ENCODE measurements at regions not wholly inside any gene's neighbourhood (a gene's known extent, or its start where the extent isn't known, plus 50 kb on each side); places are given as distances from the start of the nearest gene placed in this dataset.
"Not testable (repeated sequence)": the region's sequence is repeated elsewhere in the genome, so short reads cannot be mapped to it uniquely, and the experiment has no call there.

DNA sequence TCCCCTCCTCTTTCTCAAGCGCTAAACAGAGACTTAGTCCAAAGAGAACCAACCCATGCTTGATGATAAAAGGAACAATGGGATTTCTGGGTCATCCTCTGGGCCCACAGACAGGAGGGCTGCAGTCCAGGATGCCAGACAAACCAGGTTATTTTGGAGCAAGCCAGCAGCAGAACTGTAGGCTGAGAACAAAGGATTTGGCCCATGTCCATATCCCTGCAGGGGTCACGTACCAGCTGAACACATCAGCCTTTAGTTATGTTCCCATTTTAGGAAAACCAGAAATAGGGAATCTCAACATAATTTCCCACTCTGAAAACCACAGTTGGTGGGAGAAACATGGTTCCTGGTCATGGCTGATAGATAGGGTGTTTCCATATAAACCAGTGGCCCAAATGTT is 533.6 kb upstream of the CADM1 start:
- DNase-seq (ENCODE audit: extremely low read depth in 1 of 2, low read depth in 1 of 2): no peak

DNA sequence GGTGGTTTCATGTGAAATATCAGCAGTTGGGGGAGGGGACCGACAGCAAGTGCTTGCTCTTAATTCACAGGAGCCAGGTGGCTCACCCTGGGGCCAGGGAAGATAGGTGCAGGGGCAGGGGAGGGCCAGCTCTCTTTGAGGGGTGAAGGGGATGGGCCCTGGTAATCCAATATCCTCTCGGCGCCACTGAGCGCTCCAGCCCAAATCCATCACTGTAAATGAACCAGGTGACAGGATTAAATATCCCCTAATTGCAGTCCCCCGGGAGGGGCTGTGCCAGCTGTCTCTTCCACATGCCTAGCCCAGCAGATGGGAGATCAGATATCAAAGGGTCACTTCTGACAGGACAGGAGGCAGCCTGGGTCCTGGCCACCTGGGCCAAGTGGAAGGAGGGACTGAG is 531.8 kb upstream of the CADM1 start:
- DNase-seq (ENCODE audit: extremely low read depth in 1 of 2, low read depth in 1 of 2): no peak

DNA sequence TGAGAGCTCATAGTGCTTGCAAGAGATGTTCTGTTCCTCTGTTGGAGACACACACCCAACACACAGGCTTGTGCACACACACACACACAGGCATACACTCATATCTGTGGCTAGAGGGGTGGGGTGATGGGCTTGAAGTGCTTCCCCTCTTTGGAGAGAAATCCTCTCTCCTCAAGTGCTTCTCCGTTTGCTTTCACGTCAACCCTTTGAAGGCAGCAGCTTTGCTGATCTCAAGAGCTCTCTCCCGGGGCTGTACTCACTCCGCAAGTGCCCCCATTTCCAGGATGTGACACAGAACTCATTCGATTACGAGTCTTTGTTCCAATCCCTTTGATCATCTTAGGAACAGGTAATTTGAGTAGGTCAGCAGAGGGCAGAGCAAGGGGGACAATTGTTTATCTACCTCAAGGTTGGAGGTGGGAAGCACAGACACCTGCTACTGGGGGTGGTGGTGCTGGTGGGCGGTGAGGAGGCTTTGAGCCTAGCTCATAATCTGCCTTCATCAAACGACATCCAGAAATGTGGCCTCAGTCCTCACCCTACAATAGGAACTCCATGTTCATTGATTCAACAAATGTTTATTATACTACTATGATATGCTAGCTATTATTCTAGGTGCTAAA is 529.8 kb upstream of the CADM1 start:
- DNase-seq (ENCODE audit: extremely low read depth in 1 of 2, low read depth in 1 of 2): no peak

DNA sequence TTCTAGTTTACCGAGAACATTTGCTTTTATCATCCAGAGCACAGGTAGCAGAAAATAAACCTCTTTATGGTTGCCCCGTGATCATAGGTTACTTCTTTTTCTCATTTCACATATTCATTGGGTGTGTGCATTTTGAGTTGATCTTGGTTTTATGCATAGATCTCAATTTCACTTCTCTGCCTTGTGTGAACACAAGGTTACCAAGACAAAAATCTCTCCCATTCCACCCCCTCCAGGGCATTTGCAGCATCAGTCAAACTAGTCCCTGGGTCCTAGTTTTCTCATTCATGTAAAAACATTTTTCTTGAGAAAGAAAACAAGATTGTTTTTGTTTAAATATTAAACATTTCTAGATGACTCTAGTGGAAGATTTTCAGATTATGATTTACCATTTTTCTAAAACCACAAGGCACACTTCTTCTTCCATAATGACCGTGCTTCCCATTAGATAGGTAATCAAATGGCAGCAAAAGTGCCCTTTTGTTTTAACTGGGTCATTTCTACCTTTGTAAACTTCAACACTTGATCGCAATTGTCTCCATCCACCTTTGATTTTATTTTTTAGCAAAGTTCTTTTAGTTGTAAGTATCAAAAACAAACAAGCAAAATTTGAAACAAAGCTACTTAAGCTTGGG is 526.6 kb upstream of the CADM1 start:
- DNase-seq (ENCODE audit: extremely low read depth in 1 of 2, low read depth in 1 of 2): no peak

DNA sequence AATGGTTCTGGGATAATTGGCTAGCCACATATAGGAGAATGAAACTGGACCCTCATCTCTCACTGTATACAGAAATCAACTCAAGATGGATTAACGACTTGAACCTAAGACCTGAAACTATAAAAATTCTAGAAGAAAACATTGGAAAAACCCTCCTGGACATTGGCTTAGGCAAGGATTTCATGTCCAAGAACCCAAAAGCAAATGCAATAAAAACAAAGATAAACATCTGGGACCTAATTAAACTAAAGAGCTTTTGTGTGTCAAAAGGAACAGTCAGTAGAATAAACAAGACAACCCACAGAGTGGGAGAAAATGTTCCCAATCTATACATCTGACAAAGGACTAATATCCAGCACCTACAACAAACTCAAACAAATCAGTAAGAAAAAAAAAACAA is 524.3 kb upstream of the CADM1 start:
- DNase-seq (ENCODE audit: extremely low read depth in 1 of 2, low read depth in 1 of 2): not testable (repeated sequence)

DNA sequence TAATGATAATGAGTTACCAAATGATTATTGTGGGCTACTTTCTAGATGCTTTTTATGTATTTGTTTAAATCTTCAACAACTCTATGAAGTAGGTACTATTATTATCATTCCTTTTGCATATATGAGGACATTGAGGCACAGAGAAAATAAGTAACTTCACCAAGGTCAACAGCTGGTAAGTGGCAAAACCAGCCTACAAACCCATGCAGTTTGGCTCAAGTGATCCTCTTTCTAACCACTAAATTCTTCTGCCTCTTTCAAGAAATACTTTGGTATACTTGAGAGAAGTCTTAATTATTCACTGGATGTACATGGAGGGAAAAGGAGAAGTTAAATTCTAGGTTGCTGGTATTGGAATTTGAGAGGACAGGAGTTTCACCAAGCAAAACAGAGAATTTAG is 495.2 kb upstream of the CADM1 start:
- no peak for DNase-seq (ENCODE audit: extremely low read depth in 1 of 2, low read depth in 1 of 2)

DNA sequence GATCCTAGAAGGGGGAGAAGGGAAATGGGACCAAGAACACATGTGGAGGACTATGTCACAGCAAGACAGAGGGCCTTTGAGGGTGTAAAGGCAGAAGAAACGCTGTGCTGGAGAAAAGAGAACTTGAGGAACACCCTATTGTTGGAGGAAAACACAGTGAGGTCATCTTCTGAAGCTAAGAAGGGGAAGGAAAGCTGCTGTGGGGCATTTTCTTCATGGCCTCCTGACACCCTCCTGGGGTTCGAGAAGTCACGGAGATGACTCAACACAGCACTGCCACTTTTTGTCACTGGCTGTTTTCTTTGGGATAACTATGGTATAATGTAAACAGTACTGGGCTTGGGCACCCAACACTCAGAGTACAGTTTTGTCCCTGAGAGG is 492.6 kb upstream of the CADM1 start:
- DNase-seq (ENCODE audit: extremely low read depth in 1 of 2, low read depth in 1 of 2): no peak

DNA sequence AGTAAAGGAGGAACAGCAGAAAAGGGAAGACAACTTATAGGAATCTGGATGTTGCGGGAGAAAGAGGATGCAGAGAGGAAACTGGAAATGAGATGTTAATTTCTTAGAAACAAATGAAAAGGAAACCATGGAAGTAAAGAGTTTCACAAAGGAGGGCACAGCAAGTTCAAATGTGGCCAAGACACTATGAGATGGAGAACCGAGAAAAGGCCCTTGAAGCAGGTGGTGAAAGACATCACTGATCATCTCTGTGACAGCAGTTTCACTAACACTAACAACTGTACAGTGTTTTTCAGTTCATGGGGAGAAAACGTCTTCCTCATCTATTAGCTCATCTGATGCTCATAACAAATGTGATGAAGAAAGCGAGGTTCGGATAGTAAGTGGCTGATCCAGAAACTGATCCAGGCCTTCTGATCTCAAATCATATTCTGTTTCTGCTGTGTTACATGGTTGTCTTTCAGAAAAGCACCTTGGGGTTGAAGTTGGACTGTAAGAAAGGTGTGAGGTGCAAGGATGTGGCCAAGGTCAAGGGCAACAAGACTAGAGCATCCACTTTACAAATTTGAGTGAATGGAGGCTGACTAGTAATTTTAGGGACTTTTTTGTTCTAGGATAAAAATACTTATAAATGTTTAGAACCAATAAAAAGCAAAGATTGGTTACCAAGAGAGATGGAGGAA is 492.1 kb upstream of the CADM1 start:
- DNase-seq (ENCODE audit: extremely low read depth in 1 of 2, low read depth in 1 of 2): no peak

DNA sequence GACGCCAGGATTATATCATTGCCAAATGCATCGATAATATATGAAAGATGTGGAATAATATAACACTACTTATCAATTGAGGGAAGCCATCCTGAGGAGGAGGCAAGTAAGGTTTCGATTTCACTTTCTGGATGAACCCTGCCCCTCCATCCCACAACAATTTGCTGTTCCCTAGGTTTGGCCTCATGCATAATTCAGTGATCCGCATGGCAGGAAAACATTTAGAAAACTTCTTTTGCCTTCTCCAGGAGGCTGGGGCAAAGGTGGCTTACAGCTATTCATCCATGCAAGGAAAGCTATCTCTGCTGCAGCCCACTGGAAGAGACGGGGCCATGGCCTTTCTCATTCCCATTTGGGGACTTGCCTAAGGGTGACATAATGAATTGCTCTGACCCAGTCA is 489.4 kb upstream of the CADM1 start:
- no peak for DNase-seq (ENCODE audit: extremely low read depth in 1 of 2, low read depth in 1 of 2)

DNA sequence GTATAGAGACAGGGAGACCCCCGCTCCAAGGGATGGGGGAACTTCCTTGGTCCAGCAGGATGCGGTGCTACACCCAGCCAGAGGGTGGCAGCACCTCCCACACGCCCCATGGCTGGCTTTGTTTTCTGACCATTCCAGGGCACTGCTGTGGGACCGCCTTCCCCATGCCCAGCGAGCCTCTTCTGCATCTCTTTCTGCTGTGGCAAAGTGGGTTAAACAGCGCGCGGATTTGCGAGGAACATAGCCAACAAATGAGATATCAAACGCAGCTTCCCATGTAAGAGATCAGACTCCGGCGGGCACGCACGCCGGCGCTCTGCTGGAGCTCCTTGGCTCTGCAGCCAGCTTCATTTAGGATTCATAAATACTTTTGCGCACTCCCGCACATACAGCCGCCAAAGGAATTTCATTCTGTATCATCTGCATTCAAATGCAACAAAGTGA is 485.8 kb upstream of the CADM1 start:
- DNase-seq (ENCODE audit: extremely low read depth in 1 of 2, low read depth in 1 of 2): no peak

DNA sequence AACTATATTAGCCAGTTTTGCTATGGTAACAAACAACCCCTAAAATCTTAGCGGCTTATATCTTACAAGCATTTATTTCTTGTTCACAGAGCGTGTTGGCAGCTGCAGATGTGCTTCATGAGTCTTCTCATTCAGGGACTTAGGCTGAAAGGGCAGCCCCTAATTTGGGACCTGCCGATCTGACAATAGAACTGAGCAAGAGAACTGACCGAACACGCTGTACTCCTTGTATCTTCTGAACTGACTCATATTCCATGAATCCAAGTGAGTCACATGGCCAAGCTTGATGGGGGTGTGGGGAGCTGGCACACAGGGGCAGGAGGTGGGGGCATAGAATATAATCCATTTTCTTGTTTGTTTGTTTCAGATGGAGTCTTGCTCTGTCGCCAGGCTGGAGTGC is 481.7 kb upstream of the CADM1 start:
- no peak for DNase-seq (ENCODE audit: extremely low read depth in 1 of 2, low read depth in 1 of 2)

DNA sequence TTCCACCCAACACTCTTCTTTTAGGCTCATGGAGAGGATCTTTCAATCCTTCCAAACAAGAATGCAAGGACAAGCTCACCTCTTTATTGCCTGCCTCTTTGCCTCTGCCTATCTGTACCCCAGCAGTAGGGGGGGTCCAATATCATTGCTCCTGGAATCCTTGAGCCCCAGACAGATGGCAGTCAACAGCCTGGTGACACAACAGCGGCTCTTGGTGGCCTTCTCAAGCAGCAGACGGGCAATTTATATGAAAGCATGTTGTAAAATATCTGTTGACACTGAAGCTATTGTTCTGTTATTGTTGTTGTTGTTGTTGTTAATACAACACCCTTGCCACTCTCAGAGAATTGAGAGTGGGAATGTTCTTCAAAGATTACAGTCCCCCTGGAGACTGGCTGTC is 480.0 kb upstream of the CADM1 start:
- DNase-seq (ENCODE audit: extremely low read depth in 1 of 2, low read depth in 1 of 2): no peak

DNA sequence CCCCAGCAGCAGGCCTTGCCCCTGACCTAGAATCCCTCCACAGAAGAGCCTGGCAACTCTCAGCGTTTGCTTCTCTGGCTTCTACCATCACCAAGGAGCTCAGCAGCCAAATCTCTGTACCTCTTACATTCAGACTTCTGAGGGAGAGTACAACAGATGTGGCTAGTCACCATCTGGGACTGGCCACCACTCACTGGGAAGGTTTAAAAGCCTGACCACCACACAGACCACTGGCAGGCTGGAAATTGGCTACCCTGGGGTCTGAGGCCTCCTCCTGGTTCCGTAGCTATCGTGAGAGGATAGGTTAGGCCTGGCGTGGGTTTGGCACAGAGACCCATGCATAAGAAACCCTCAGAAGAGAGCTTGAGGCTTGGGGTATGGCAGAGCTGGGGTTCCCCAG is 478.5 kb upstream of the CADM1 start:
- no peak for DNase-seq (ENCODE audit: extremely low read depth in 1 of 2, low read depth in 1 of 2)

DNA sequence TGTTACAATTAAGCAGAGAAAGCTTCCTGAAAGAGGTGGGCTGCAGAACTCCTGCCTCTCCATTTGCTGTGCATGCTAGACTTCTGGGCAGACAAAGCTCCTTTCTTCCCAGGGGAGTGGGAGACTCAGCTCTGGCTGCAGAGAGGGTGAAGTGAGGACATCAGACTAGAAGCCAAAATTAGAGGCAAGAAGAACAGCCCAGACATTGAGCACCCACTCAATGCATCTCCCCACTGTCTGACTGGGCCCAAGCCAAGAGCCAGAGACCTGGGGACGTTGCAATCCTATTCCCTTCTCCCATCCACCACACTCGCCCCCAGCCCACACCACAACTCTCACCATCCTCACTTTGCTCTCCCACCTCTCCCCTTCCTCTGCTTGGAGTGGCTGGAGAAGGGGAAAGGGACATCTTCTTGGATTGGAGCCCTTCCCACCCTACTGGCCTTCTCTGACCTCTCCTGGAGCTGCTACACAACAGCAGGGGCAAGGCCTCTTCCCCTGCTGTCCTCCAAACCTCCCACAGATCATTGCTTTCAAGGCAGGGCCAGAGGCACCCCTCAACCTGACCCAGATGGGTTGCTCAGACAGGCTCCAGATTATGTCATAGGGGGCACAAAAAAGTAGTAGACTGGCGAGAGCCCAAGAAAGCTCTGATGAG is 477.7 kb upstream of the CADM1 start:
- no peak for DNase-seq (ENCODE audit: extremely low read depth in 1 of 2, low read depth in 1 of 2)

DNA sequence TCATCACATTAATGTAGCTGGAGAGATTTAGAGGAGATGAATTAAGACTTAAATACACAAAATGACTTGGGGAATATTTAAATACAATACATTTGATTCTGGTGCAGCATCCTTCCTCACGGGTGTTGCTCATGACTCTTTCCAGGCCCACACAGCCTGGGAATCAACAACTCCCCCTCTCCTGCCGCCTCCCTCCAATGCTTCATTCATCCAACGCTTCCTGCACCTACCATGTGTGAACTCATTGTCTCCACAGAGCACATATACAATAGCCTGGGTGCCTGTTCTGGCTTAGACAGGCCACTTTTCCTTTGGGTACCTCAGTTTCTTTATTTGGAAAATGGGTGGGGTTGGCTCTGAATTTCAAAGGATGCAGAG is 476.9 kb upstream of the CADM1 start:
- no peak for DNase-seq (ENCODE audit: extremely low read depth in 1 of 2, low read depth in 1 of 2)

DNA sequence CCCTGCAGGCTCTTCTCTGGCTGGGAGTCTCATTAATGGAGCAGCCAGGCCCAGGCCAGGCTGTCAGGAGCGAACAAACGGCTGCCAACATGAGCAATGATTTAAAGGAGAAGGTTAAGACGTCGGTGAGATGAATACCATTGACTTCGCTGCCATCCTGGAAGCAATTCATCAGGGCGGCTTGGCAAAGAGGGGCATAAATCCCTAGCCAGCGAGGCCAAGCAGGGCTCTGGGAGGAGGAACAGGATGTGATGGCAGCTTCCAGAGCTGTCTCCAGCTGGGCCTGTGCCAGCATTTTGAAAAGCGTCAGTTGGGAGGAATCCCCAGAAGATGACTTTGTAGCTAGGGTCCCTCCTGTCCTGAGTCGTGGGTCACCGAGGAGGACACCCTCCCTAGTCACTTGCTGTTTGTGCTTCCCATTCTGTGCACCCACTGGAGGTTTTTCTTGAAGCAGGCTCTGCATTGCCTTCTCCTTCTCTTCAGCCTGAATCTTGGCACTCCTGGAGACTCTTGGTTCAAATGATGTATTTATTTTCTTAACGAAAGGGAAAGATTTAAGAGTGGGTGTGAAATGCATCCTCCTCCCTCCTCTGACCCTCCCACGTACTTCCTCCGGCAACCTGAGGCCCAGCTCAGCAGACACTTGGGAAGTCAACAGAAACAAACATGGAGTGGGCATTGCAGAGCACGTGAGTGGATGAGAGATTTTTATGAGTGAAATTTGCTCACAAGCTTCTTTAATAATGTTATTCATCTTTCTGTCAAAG is 476.3 kb upstream of the CADM1 start:
- DNase-seq (ENCODE audit: extremely low read depth in 1 of 2, low read depth in 1 of 2): no peak

DNA sequence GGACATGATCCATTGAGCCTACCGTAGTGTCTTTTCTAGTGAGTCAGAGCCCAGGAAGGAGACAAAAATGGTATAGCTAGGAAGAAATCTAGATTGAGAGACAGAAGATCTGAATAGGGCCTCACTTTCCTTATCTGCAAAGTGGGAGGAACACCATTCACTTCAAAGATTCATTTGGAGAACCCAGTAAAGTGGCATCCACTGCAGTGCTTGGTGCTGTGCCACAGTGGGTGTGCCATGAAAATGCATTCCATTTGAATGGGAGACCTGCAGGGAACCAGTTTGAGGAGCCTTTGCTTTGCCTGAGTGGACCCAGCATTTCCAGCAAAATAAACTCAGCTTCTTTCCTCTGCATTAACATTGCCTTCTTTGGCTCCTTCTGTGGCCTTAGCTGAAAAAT is 470.5 kb upstream of the CADM1 start:
- DNase-seq (ENCODE audit: extremely low read depth in 1 of 2, low read depth in 1 of 2): no peak

DNA sequence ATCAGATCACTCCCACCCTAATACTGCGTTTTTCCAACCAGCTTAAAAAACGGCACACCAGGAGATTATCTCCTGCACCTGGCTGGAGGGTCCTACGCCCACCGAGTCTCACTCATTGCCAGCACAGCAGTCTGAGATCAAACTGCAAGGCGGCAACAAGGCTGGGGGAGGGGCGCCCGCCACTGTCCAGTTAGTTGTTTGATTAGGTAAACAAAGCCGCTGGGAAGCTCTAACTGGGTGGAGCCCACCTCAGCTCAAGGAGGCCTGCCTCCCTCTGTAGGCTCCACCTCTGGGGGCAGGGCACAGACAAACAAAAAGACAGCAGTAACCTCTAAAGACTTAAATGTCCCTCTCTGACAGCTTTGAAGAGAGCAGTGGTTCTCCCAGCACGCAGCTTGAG is 463.0 kb upstream of the CADM1 start:
- DNase-seq (ENCODE audit: extremely low read depth in 1 of 2, low read depth in 1 of 2): not testable (repeated sequence)

DNA sequence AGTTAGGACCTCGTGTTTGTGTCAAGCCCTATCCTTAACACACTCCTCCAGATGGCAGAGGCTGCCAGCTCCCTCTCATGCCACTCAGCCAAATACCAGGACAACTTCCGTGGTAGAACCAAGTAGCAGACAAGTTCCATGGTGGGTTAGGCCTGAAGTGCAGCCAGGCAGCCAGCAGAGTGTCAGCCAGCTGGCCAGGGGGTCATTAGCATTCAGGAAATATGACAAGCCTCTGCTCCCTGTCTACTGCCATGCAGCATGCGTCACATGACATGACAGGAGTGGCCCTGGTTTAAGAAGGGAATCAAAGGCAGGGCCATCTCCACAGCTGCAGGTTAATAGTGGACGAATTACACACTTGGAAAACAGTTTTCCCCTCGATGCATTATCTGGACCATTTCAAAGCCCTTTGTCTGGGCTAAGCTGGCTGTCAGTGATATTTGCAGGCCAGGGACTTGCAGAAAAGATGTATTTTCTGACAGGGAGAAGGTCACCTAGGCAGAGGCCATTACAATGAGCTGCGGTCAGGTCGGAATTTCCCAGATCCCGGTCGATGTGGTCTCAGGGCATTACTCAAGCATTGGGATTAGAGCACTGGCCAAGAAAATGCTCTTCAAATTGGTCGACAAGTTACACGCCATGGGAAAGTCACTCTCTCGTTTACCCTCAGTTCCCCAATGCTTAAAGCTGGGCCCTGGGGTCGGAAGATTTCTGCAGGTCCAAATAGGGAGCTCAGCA is 461.7 kb upstream of the CADM1 start:
- no peak for DNase-seq (ENCODE audit: extremely low read depth in 1 of 2, low read depth in 1 of 2)

DNA sequence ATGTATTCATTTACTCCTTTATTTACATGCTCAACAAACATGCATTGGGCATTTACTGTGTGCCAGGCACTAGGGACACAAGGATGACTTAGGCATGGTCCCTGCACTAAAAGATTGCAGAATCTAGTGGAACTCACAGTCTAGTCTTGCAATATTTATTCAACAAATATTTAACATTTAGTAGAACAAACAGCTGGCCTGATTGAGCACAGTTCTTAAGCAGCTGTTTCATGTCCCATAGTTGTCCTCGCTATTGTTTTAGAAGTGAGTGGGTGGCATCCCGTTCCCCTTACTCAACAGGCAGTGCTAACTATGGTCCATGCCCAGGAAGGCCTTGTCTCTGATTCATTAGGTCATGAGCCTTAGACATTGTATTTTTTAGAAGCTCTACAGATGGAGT is 459.9 kb upstream of the CADM1 start:
- no peak for DNase-seq (ENCODE audit: extremely low read depth in 1 of 2, low read depth in 1 of 2)

DNA sequence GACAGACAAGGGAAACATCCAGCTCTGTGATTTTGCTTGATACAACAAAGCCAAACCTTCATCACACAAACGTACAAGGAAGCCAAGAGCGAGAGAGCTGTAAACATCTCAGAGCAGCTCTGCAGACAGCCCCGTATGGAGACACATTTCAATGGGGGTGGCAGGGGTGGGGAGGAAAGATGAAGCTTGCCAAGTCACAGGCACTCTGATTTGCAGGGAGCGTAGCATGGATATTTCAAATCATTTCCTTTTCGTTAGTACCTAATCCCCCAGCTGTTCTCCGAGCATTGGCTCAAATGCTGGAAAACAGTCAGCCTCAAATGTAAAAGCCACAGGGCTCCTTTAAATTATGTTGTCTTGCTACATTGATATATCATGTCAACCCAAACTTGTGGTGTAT is 458.9 kb upstream of the CADM1 start:
- no peak for DNase-seq (ENCODE audit: extremely low read depth in 1 of 2, low read depth in 1 of 2)

Measured in activated CD8-positive, alpha-beta memory T cell treated with anti-CD3 and anti-CD28 coated beads for 1 hour (primary cell).